IMR-90 (cell line): ENCODE measurements at regions not wholly inside any gene's neighbourhood (a gene's known extent, or its start where the extent isn't known, plus 50 kb on each side); places are given as distances from the start of the nearest gene placed in this dataset.

ENCODE experiments used
- BHLHE40 ChIP-seq: fragments of 150-350 bp; IDR thresholded peaks from 2 replicates; pipeline ENCODE4 v1.6.1; 2016; ENCODE audit warnings: mild to moderate bottlenecking, low read depth, low read length
- CEBPB ChIP-seq: IDR thresholded peaks from 2 replicates; pipeline ENCODE4 v1.6.1; 2012; ENCODE audit warnings: low read depth, low read length, improper control_type of control experiment
- CHD1 ChIP-seq: IDR thresholded peaks from 2 replicates; pipeline ENCODE4 v1.6.1; 2012; ENCODE audit warnings: low read depth, low read length, improper control_type of control experiment
- FOS ChIP-seq: fragments of 150-350 bp; IDR thresholded peaks from 2 replicates; pipeline ENCODE4 v1.6.1; 2016; ENCODE audit warnings: low read depth, low read length
- MAZ ChIP-seq: IDR thresholded peaks from 2 replicates; pipeline ENCODE4 v1.6.1; 2012; ENCODE audit warnings: low read depth, mild to moderate bottlenecking, low read length, improper control_type of control experiment, moderate library complexity, borderline replicate concordance
- MXI1 ChIP-seq: IDR thresholded peaks from 2 replicates; pipeline ENCODE4 v1.6.1; 2012; ENCODE audit warnings: low read depth, mild to moderate bottlenecking, low read length, moderate library complexity, borderline replicate concordance
- POLR2A ChIP-seq: IDR thresholded peaks from 2 replicates; pipeline ENCODE4 v1.6.1; 2012; ENCODE audit warnings: mild to moderate bottlenecking, low read depth, low read length
- TF ChIP-seq, protein P1 (sequence below): conservative IDR thresholded peaks from 2 replicates; pipeline ENCODE4 v1.5.1; 2012; ENCODE audit warnings: mild to moderate bottlenecking, low read depth, low read length, improper control_type of control experiment
- TF ChIP-seq, protein P2 (sequence below): fragments of 150-350 bp; IDR thresholded peaks from 2 replicates; pipeline ENCODE4 v1.6.1; 2017; ENCODE audit warnings: mild to moderate bottlenecking, antibody characterized with exemption, low read length, low read depth

DNA sequence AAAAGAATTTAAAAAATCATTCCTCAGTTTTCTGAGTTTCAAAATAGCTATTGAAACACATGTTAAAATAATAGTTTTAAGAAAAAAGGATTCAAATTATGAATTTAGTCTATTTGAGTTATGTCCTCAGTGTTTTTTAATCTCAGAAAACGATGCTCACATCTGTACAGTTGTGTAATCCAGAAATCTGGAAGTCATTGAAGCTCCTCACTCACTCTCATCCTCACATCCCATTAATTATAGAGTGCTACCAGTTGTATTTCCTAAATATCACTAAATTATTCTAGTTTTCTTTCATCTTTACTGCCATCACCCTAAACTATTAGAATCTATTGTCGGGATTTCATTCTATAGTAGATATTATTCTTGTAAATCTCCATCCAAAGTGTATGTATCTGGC lies 234.7 kb upstream of the RIMS1 start:
- TF ChIP-seq, protein P1, sequence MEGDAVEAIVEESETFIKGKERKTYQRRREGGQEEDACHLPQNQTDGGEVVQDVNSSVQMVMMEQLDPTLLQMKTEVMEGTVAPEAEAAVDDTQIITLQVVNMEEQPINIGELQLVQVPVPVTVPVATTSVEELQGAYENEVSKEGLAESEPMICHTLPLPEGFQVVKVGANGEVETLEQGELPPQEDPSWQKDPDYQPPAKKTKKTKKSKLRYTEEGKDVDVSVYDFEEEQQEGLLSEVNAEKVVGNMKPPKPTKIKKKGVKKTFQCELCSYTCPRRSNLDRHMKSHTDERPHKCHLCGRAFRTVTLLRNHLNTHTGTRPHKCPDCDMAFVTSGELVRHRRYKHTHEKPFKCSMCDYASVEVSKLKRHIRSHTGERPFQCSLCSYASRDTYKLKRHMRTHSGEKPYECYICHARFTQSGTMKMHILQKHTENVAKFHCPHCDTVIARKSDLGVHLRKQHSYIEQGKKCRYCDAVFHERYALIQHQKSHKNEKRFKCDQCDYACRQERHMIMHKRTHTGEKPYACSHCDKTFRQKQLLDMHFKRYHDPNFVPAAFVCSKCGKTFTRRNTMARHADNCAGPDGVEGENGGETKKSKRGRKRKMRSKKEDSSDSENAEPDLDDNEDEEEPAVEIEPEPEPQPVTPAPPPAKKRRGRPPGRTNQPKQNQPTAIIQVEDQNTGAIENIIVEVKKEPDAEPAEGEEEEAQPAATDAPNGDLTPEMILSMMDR, result no peak
- TF ChIP-seq FOS, result no peak
- TF ChIP-seq CHD1, result no peak
- TF ChIP-seq CEBPB, result no peak
- TF ChIP-seq POLR2A, result no peak
- TF ChIP-seq MAZ, result no peak
- TF ChIP-seq BHLHE40, result no peak
- TF ChIP-seq, protein P2, sequence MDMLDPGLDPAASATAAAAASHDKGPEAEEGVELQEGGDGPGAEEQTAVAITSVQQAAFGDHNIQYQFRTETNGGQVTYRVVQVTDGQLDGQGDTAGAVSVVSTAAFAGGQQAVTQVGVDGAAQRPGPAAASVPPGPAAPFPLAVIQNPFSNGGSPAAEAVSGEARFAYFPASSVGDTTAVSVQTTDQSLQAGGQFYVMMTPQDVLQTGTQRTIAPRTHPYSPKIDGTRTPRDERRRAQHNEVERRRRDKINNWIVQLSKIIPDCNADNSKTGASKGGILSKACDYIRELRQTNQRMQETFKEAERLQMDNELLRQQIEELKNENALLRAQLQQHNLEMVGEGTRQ, result no peak
- TF ChIP-seq MXI1, result no peak
